Sigmoid colon (tissue), 6 donors: ENCODE measurements at regions not wholly inside any gene's neighbourhood (a gene's known extent, or its start where the extent isn't known, plus 50 kb on each side); places are given as distances from the start of the nearest gene placed in this dataset.

Source experiments
- DNase-seq: peaks from one replicate; pipeline ENCODE4 v3.0.0-alpha.2; 2019
- H3K27ac ChIP-seq, 4 donors: fragments of 200-600 bp; sonication (generic); one replicate each; pipeline ENCODE4 v1.5.1; 2016 to 2019; ENCODE audit warnings: mild to moderate bottlenecking in 1 of 4
- H3K27me3 ChIP-seq, 3 donors: fragments of 200-600 bp; sonication (generic); one replicate each; pipeline ENCODE4 v1.5.1; 2019; ENCODE audit warnings: mild to moderate bottlenecking in 1 of 3
- H3K36me3 ChIP-seq, 4 donors: fragments of 200-600 bp; sonication (generic); one replicate each; pipeline ENCODE4 v1.5.1; 2016 to 2019
- H3K4me1 ChIP-seq, 4 donors: fragments of 200-600 bp; sonication (generic); one replicate each; pipeline ENCODE4 v1.5.1; 2017 to 2019
- H3K4me3 ChIP-seq, 4 donors: fragments of 200-600 bp; sonication (generic); one replicate each; pipeline ENCODE4 v1.5.1; 2017 to 2019; ENCODE audit warnings: mild to moderate bottlenecking in 2 of 4, moderate library complexity in 1 of 4
- H3K9me3 ChIP-seq, 4 donors: fragments of 200-600 bp in 3 of 4; sonication (generic) in 3 of 4; one replicate each; pipeline versions ENCODE4 v1.5.1 to v1.6.1; 2013 to 2019
- EP300 ChIP-seq, 4 donors: sonication (generic); formaldehyde crosslinking; IDR thresholded peaks; one replicate each; pipeline ENCODE4 v1.6.1; 2017; ENCODE audit warnings: antibody characterized with exemption in 4 of 4
- POLR2A ChIP-seq, 2 donors: fragments of 450-650 bp; IDR thresholded peaks; one replicate each; pipeline ENCODE4 v1.6.1; 2016; ENCODE audit warnings: antibody characterized with exemption in 2 of 2, mild to moderate bottlenecking in 2 of 2, moderate library complexity in 2 of 2
- POLR2AphosphoS5 ChIP-seq, 4 donors: sonication (generic); formaldehyde crosslinking; IDR thresholded peaks; one replicate each; pipeline ENCODE4 v1.6.1; 2017; ENCODE audit warnings: antibody characterized with exemption in 4 of 4
- WGBS, 2 donors: extraction: QIAGEN DNeasy Blood & Tissue Kit; methylation state at CpG; one replicate each; pipeline ENCODE4 v1.1.7; 2013; 5-methylcytosine and 5-hydroxymethylcytosine counted together
- intact Hi-C: fragments of 100-400 bp; cut with DNase I; formaldehyde crosslinking; loops from one replicate; pipeline ENCODE4 v1.15.1; 2023
- TF ChIP-seq, protein P1 (sequence below), 4 experiments: fragments of 450-650 bp in 3 of 4; fragments of 200-600 bp in 1 of 4; IDR thresholded peaks; one replicate each; pipeline ENCODE4 v1.5.1; 2016 to 2019; ENCODE audit warnings: antibody characterized with exemption in 4 of 4, mild to moderate bottlenecking in 3 of 4, moderate library complexity in 2 of 4
- donor health status: healthy with polysubstance abuse.
- donor health status: healthy.

DNA sequence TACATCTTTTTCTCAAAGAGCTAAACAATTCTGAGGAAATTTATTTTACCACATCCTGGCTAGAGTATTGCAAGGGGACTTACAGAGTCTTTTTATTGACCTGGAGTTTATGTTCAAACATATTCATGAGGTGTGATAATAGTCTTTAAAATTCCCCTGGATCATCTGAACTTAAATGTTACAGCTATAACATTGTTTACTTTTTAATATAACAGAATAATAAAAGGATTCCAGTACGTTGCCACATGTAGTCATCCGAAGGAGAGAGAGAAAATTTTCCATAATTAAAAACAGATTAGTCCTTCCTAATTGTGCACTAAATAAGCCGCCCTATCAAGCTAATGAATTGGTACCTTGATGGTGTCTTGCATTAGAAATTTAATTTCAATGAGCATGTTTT is 765.4 kb upstream of the MAP3K7 start:
- intact Hi-C loops = no loop called here
- TF ChIP-seq EP300 (IDR thresholded peaks at IDR 0.05) (no peak), POLR2AphosphoS5 (IDR thresholded peaks at IDR 0.05) (no peak), POLR2A (IDR thresholded peaks at IDR 0.05) (no peak)
- TF ChIP-seq, protein P1, sequence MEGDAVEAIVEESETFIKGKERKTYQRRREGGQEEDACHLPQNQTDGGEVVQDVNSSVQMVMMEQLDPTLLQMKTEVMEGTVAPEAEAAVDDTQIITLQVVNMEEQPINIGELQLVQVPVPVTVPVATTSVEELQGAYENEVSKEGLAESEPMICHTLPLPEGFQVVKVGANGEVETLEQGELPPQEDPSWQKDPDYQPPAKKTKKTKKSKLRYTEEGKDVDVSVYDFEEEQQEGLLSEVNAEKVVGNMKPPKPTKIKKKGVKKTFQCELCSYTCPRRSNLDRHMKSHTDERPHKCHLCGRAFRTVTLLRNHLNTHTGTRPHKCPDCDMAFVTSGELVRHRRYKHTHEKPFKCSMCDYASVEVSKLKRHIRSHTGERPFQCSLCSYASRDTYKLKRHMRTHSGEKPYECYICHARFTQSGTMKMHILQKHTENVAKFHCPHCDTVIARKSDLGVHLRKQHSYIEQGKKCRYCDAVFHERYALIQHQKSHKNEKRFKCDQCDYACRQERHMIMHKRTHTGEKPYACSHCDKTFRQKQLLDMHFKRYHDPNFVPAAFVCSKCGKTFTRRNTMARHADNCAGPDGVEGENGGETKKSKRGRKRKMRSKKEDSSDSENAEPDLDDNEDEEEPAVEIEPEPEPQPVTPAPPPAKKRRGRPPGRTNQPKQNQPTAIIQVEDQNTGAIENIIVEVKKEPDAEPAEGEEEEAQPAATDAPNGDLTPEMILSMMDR (IDR thresholded peaks at IDR 0.05) = no peak
- peak overlapping the region in 1 of 4 donors; percentile 3 for H3K27ac ChIP-seq
- WGBS, 2 donors = 40 to 72% methylated on average over 3 of the region's 3 CpGs
- no peak overlapping the region for H3K4me3 ChIP-seq
- no peak for DNase-seq
- no peaks in the 10 kb centered on the region for H3K36me3 ChIP-seq
- H3K4me1 ChIP-seq = peaks cover 0 to 29% (median 0%) of the 10 kb centered on the region in 4 donors
- H3K27me3 ChIP-seq = no peaks in the 10 kb centered on the region
- no peaks in the 10 kb centered on the region for H3K9me3 ChIP-seq

DNA sequence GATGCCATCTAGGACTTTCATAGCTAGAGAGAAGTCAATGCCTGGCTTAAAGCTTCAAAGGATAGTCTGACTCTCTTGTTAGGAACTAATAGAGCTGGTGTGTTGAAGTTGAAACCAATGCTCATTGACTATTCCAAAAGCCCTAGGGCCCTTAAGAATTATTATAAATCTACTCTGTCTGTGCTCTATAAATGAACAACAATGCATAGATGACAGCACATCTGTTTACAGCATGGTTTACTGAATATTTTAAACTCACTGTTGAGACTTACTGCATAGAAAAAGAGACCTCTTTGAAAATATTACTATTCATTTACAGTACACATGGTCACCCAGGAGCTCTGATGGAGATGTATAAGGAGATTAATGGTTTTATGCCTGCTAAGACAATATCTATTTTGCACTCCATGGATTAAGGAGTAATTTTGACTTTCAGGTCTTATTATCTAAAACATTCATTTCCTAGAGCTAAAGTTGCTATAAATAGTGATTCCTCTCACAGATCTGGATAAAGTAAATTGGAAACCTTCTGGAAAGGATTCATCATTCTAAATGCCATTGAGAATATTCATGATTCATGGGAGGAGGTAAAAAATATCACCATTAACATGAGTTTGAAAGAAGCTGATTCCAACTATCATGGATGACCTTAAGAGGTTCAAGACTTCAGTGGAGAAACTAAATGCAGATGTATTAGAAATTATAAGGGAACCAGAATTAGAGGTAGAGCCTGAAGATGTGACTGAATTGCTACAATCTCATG is 763.5 kb upstream of the MAP3K7 start:
- H3K27me3 ChIP-seq = no peaks in the 10 kb centered on the region
- H3K4me3 ChIP-seq = no peak overlapping the region
- H3K9me3 ChIP-seq = no peaks in the 10 kb centered on the region
- no peaks in the 10 kb centered on the region for H3K36me3 ChIP-seq
- no peak overlapping the region for H3K27ac ChIP-seq
- DNase-seq = no peak
- peaks cover 0 to 29% (median 0%) of the 10 kb centered on the region in 4 donors for H3K4me1 ChIP-seq
- intact Hi-C loops = no loop called here
- no peak for TF ChIP-seq POLR2AphosphoS5 (IDR thresholded peaks at IDR 0.05)
- TF ChIP-seq POLR2A (IDR thresholded peaks at IDR 0.05) = no peak
- TF ChIP-seq, protein P1 (IDR thresholded peaks at IDR 0.05) = no peak
- no peak for TF ChIP-seq EP300 (IDR thresholded peaks at IDR 0.05)

DNA sequence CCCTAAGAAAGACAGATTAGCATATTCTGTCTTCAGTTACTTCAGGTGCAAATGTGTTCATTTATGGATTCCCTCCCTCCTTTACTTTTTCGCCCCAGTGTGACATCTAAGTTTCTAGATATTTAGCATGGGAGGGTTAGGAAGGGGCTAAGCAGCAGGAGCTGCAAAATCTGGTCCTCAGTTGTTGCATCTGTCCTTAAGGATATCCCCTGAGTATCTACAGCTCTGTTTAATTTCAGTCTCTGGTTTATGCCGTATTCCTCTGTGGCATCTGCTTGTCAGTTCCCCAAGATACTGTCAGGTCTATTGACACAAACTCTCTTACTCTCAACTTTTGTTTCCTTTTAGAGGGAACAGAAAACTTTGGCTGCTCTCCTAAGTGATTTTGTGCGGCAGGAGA is 754.6 kb upstream of the MAP3K7 start:
- Histone ChIP-seq H3K27ac (no peak overlapping the region), H3K36me3 (no peaks in the 10 kb centered on the region), H3K27me3 (no peaks in the 10 kb centered on the region), H3K9me3 (no peaks in the 10 kb centered on the region), H3K4me3 (no peak overlapping the region), H3K4me1 (no peaks in the 10 kb centered on the region)
- TF ChIP-seq, protein P1 (IDR thresholded peaks at IDR 0.05) = no peak
- TF ChIP-seq POLR2AphosphoS5 (IDR thresholded peaks at IDR 0.05) = no peak
- TF ChIP-seq EP300 (IDR thresholded peaks at IDR 0.05) = no peak
- TF ChIP-seq POLR2A (IDR thresholded peaks at IDR 0.05) = no peak
- no peak for DNase-seq
- intact Hi-C loops = no loop called here
- 77 to 79% methylated on average over 3 of the region's 3 CpGs for WGBS, 2 donors

DNA sequence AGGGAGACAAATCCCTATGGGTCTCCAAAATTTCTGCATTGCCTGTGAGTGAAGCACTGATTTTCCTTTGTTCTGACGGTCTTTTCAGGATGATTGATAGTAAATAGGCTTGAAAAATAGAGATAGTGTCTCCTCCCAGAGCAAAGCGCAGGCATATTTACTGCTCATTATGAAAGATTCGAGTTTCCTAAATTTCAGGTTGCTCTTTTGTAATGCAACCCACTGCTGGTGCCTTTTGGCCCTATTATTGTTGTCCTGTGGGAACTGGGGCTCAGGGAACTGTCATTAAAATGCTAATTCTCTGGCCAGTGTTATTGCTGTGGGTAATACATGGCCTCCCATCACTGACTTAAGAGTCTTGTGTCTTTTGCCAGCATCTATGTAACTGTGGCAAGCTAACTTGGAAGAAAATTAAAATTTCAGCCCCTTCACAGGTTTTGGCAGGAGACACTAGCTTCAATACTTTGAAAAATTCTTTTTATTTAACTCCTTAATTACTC is 754.1 kb upstream of the MAP3K7 start:
- H3K27me3 ChIP-seq = no peaks in the 10 kb centered on the region
- no peaks in the 10 kb centered on the region for H3K4me1 ChIP-seq
- H3K36me3 ChIP-seq = no peaks in the 10 kb centered on the region
- WGBS, 2 donors = 72 to 76% methylated on average over 3 of the region's 3 CpGs
- DNase-seq = no peak
- TF ChIP-seq, protein P1 (IDR thresholded peaks at IDR 0.05) = no peak
- no peak for TF ChIP-seq POLR2AphosphoS5 (IDR thresholded peaks at IDR 0.05)
- TF ChIP-seq POLR2A (IDR thresholded peaks at IDR 0.05) = no peak
- TF ChIP-seq EP300 (IDR thresholded peaks at IDR 0.05) = no peak
- no peak overlapping the region for H3K4me3 ChIP-seq
- intact Hi-C loops = no loop called here
- no peaks in the 10 kb centered on the region for H3K9me3 ChIP-seq
- H3K27ac ChIP-seq = no peak overlapping the region
